Sigmoid colon (tissue), 6 donors: ENCODE measurements at regions not wholly inside any gene's neighbourhood (a gene's known extent, or its start where the extent isn't known, plus 50 kb on each side); places are given as distances from the start of the nearest gene placed in this dataset.
"Not testable (repeated sequence)": the region's sequence is repeated elsewhere in the genome, so short reads cannot be mapped to it uniquely, and the experiment has no call there.

Experiments
- DNase-seq: peaks from one replicate; pipeline ENCODE4 v3.0.0-alpha.2; 2019
- H3K27ac ChIP-seq, 4 donors: fragments of 200-600 bp; sonication (generic); one replicate each; pipeline ENCODE4 v1.5.1; 2016 to 2019; ENCODE audit warnings: mild to moderate bottlenecking in 1 of 4
- H3K27me3 ChIP-seq, 3 donors: fragments of 200-600 bp; sonication (generic); one replicate each; pipeline ENCODE4 v1.5.1; 2019; ENCODE audit warnings: mild to moderate bottlenecking in 1 of 3
- H3K36me3 ChIP-seq, 4 donors: fragments of 200-600 bp; sonication (generic); one replicate each; pipeline ENCODE4 v1.5.1; 2016 to 2019
- H3K4me1 ChIP-seq, 4 donors: fragments of 200-600 bp; sonication (generic); one replicate each; pipeline ENCODE4 v1.5.1; 2017 to 2019
- H3K4me3 ChIP-seq, 4 donors: fragments of 200-600 bp; sonication (generic); one replicate each; pipeline ENCODE4 v1.5.1; 2017 to 2019; ENCODE audit warnings: mild to moderate bottlenecking in 2 of 4, moderate library complexity in 1 of 4
- H3K9me3 ChIP-seq, 4 donors: fragments of 200-600 bp in 3 of 4; sonication (generic) in 3 of 4; one replicate each; pipeline versions ENCODE4 v1.5.1 to v1.6.1; 2013 to 2019
- EP300 ChIP-seq, 4 donors: sonication (generic); formaldehyde crosslinking; IDR thresholded peaks; one replicate each; pipeline ENCODE4 v1.6.1; 2017; ENCODE audit warnings: antibody characterized with exemption in 4 of 4
- POLR2A ChIP-seq, 2 donors: fragments of 450-650 bp; IDR thresholded peaks; one replicate each; pipeline ENCODE4 v1.6.1; 2016; ENCODE audit warnings: antibody characterized with exemption in 2 of 2, mild to moderate bottlenecking in 2 of 2, moderate library complexity in 2 of 2
- POLR2AphosphoS5 ChIP-seq, 4 donors: sonication (generic); formaldehyde crosslinking; IDR thresholded peaks; one replicate each; pipeline ENCODE4 v1.6.1; 2017; ENCODE audit warnings: antibody characterized with exemption in 4 of 4
- WGBS, 2 donors: extraction: QIAGEN DNeasy Blood & Tissue Kit; methylation state at CpG; one replicate each; pipeline ENCODE4 v1.1.7; 2013; 5-methylcytosine and 5-hydroxymethylcytosine counted together
- intact Hi-C: fragments of 100-400 bp; cut with DNase I; formaldehyde crosslinking; loops from one replicate; pipeline ENCODE4 v1.15.1; 2023
- TF ChIP-seq, protein P1 (sequence below), 4 experiments: fragments of 450-650 bp in 3 of 4; fragments of 200-600 bp in 1 of 4; IDR thresholded peaks; one replicate each; pipeline ENCODE4 v1.5.1; 2016 to 2019; ENCODE audit warnings: antibody characterized with exemption in 4 of 4, mild to moderate bottlenecking in 3 of 4, moderate library complexity in 2 of 4
- donor health status: healthy with polysubstance abuse.
- donor health status: healthy.

DNA sequence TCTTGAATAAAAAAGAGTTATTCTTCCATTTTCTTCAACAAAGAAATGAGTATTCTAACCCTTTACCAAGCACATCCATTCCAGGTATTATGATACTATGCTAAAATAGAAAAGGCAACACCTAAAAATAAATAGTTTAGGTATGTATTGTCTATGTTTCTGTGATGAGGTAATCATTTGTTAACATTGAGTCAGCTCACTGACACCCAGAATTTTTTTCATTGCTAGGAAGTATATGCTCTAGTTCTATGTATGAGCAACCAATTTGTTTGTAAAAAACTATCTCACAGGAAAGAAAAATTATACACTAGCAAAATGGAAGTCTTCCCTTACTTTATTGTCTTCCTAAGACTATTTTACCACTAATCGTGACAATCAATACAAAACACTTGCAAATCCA, 615.6 kb upstream of the GRIN3A start:
- no peak for DNase-seq
- no peaks in the 10 kb centered on the region for H3K27me3 ChIP-seq
- H3K4me1 ChIP-seq = no peaks in the 10 kb centered on the region
- no peak for TF ChIP-seq POLR2A (IDR thresholded peaks at IDR 0.05)
- TF ChIP-seq, protein P1, sequence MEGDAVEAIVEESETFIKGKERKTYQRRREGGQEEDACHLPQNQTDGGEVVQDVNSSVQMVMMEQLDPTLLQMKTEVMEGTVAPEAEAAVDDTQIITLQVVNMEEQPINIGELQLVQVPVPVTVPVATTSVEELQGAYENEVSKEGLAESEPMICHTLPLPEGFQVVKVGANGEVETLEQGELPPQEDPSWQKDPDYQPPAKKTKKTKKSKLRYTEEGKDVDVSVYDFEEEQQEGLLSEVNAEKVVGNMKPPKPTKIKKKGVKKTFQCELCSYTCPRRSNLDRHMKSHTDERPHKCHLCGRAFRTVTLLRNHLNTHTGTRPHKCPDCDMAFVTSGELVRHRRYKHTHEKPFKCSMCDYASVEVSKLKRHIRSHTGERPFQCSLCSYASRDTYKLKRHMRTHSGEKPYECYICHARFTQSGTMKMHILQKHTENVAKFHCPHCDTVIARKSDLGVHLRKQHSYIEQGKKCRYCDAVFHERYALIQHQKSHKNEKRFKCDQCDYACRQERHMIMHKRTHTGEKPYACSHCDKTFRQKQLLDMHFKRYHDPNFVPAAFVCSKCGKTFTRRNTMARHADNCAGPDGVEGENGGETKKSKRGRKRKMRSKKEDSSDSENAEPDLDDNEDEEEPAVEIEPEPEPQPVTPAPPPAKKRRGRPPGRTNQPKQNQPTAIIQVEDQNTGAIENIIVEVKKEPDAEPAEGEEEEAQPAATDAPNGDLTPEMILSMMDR (IDR thresholded peaks at IDR 0.05) = no peak
- no peak for TF ChIP-seq EP300 (IDR thresholded peaks at IDR 0.05)
- TF ChIP-seq POLR2AphosphoS5 (IDR thresholded peaks at IDR 0.05) = no peak
- 87 to 97% methylated on average over 1 of the region's 1 CpG for WGBS, 2 donors
- no peak overlapping the region for H3K27ac ChIP-seq
- peaks cover 0 to 4% (median 0%) of the 10 kb centered on the region in 4 donors for H3K9me3 ChIP-seq
- no peaks in the 10 kb centered on the region for H3K36me3 ChIP-seq
- intact Hi-C loops = no loop called here
- H3K4me3 ChIP-seq = no peak overlapping the region

DNA sequence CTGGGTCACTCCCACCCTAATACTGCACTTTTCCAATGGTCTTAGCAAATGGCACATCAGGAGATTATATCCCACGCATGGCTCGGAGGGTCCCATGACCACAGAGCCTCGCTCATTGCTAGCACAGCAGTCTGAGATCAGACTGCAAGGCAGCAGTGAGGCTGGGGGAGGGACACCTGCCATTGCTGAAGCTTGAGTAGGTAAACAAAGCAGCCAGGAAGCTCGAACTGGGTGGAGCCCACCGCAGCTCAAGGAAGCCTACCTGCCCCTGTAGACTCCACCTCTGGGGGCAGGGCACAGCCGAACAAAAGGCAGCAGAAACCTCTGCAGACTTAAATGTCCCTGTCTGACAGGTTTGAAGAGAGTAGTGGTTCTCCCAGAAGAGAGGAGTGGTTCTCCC, 599.0 kb upstream of the GRIN3A start:
- H3K27me3 ChIP-seq, intact Hi-C loops, H3K4me3 ChIP-seq, H3K36me3 ChIP-seq, H3K27ac ChIP-seq, H3K9me3 ChIP-seq, H3K4me1 ChIP-seq, DNase-seq: not testable (repeated sequence)
- 75 to 79% methylated on average over 6 of the region's 6 CpGs for WGBS, 2 donors

DNA sequence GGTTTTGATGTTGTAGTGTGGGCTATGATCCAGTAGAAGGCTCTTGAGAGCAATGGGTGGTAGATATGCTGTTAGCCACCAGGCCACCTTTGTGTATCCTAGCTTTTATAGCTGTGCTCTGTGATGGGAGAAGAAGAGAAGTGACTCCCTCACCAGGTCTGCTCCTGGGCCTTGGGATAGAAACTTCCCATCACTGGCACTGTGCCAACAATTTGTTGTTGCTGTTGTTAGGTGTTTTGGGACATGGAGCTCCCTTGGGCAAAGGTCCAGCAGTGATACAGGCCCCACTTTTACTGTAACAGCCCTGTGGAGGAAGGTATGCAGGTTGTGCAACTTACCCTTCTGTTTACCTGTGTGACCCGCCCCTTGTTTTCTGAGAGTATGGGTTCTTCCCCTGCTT, 570.9 kb upstream of the GRIN3A start:
- no peaks in the 10 kb centered on the region for H3K27me3 ChIP-seq
- WGBS, 2 donors = 87 to 95% methylated on average over 1 of the region's 1 CpG
- TF ChIP-seq, protein P1 (IDR thresholded peaks at IDR 0.05) = no peak
- TF ChIP-seq POLR2A (IDR thresholded peaks at IDR 0.05) (no peak), EP300 (IDR thresholded peaks at IDR 0.05) (no peak), POLR2AphosphoS5 (IDR thresholded peaks at IDR 0.05) (no peak)
- H3K4me3 ChIP-seq = no peak overlapping the region
- H3K27ac ChIP-seq = no peak overlapping the region
- no peak for DNase-seq
- no peaks in the 10 kb centered on the region for H3K9me3 ChIP-seq
- H3K36me3 ChIP-seq = no peaks in the 10 kb centered on the region
- H3K4me1 ChIP-seq = no peaks in the 10 kb centered on the region
- intact Hi-C loops = no loop called here

DNA sequence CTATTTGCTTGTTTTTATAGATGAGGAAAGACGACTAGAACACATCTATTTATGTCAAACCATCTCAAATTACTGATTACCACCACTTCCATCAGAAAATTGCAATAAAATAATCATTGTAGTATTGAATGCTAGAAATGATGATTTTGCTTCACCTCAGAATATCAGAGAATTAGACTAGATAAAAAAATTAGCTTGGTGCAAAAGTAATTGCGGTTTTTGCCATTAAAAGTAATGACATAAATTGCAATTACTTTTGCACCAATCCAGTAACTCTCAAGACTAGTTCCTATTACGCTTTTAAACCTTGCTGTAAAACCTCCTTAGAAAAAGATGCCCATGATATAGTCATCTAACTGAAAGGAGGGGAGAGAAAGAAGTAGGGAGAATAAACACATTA, 556.7 kb upstream of the GRIN3A start:
- no peaks in the 10 kb centered on the region for H3K36me3 ChIP-seq
- no peak for TF ChIP-seq EP300 (IDR thresholded peaks at IDR 0.05)
- TF ChIP-seq POLR2AphosphoS5 (IDR thresholded peaks at IDR 0.05) = no peak
- TF ChIP-seq, protein P1 (IDR thresholded peaks at IDR 0.05) = no peak
- TF ChIP-seq POLR2A (IDR thresholded peaks at IDR 0.05) = no peak
- no peaks in the 10 kb centered on the region for H3K27me3 ChIP-seq
- WGBS, 2 donors = 51 to 66% methylated on average over 3 of the region's 3 CpGs
- no peaks in the 10 kb centered on the region for H3K9me3 ChIP-seq
- intact Hi-C loops = no loop called here
- no peak overlapping the region for H3K27ac ChIP-seq
- no peaks in the 10 kb centered on the region for H3K4me1 ChIP-seq
- no peak overlapping the region for H3K4me3 ChIP-seq
- DNase-seq = no peak

- no peaks in the 10 kb centered on the region for H3K4me1 ChIP-seq
- H3K4me3 ChIP-seq = no peak overlapping the region
- no peaks in the 10 kb centered on the region for H3K9me3 ChIP-seq
- H3K27me3 ChIP-seq = no peaks in the 10 kb centered on the region
- no peaks in the 10 kb centered on the region for H3K36me3 ChIP-seq
- WGBS, 2 donors = 60 to 68% methylated on average over 2 of the region's 2 CpGs
- intact Hi-C loops = no loop called here
- H3K27ac ChIP-seq = no peak overlapping the region
- TF ChIP-seq EP300 (IDR thresholded peaks at IDR 0.05) = no peak
- TF ChIP-seq POLR2AphosphoS5 (IDR thresholded peaks at IDR 0.05) = no peak
- no peak for TF ChIP-seq POLR2A (IDR thresholded peaks at IDR 0.05)
- TF ChIP-seq, protein P1 (IDR thresholded peaks at IDR 0.05) = no peak
- no peak for DNase-seq
Observed at GRCh38 chr9:102273952-102274351, 535.5 kb upstream of the GRIN3A start.
